AG10803 (cell line): ENCODE measurements at regions not wholly inside any gene's neighbourhood (a gene's known extent, or its start where the extent isn't known, plus 50 kb on each side); places are given as distances from the start of the nearest gene placed in this dataset.

Source experiments
- DNase-seq: peaks from one replicate; pipeline ENCODE4 v3.0.0; 2010; ENCODE audit warnings: low read depth
- H3K4me3 ChIP-seq: 2 replicates; pipeline ENCODE4 v1.5.1; 2011; ENCODE audit warnings: mild to moderate bottlenecking, low read length, control low read depth
- CTCF ChIP-seq: conservative IDR thresholded peaks from 2 replicates; pipeline ENCODE4 v1.5.1; 2011; ENCODE audit warnings: mild to moderate bottlenecking, low read length, control low read depth, inconsistent platforms

GRCh38 chr1:244354810-244355278 is 96.9 kb downstream of the ADSS2 start:
- no peak overlapping the region for H3K4me3 ChIP-seq
- no peak for DNase-seq
- TF ChIP-seq CTCF, result no peak

DNA sequence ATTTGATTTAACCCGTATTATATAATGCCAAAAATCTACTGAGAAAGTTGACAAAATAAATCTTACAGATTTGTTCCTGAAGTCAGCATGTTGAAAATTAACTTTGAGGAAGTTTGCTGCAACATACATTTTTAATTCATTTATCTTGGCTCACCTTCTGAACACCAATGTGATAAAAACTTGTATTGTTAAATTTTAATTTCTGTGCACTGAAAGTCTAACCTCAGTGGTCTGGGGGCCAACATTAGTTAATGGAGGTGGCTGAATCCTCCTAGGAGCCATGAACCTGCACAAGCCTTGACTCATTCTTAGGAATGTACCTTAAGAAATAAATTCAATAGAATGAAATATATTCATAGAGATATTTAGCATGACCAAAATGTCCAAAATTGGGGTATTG is 95.3 kb downstream of the ADSS2 start:
- DNase-seq, result no peak
- H3K4me3 ChIP-seq, result no peak overlapping the region
- TF ChIP-seq CTCF, result no peak
